Mesenchymal stem cell (in vitro differentiated cells and primary cell): ENCODE measurements at regions not wholly inside any gene's neighbourhood (a gene's known extent, or its start where the extent isn't known, plus 50 kb on each side); places are given as distances from the start of the nearest gene placed in this dataset.

Experiments
- DNase-seq: peaks from one replicate; pipeline ENCODE4 v3.0.0-alpha.2; 2013
- H2AFZ ChIP-seq: one replicate; pipeline ENCODE4 v1.6.1; 2013; ENCODE audit warnings: low read depth, mild to moderate bottlenecking, control low read depth, inconsistent platforms, low read length, moderate library complexity
- H2AK5ac ChIP-seq: 2 replicates; pipeline ENCODE4 v1.6.1; 2013; ENCODE audit warnings: low read length, moderate library complexity, mild to moderate bottlenecking, inconsistent platforms; ENCODE audit not compliant: severe bottlenecking
- H2BK120ac ChIP-seq: one replicate; pipeline ENCODE4 v1.6.1; 2013; ENCODE audit warnings: low read depth, mild to moderate bottlenecking, inconsistent platforms, low read length, moderate library complexity
- H2BK12ac ChIP-seq, 2 experiments: one replicate each; pipeline ENCODE4 v1.6.1; 2013; ENCODE audit warnings: inconsistent platforms in 2 of 2, low read length in 2 of 2, mild to moderate bottlenecking in 2 of 2, moderate library complexity in 2 of 2, control low read depth in 1 of 2
- H2BK15ac ChIP-seq: one replicate; pipeline ENCODE4 v1.6.1; 2013; ENCODE audit warnings: mild to moderate bottlenecking, low read depth, inconsistent platforms; ENCODE audit not compliant: poor library complexity, severe bottlenecking
- H2BK5ac ChIP-seq: 2 replicates; pipeline ENCODE4 v1.6.1; 2013; ENCODE audit warnings: low read depth, mild to moderate bottlenecking, low read length, control low read depth, inconsistent platforms; ENCODE audit not compliant: poor library complexity, severe bottlenecking
- H3K14ac ChIP-seq, 2 experiments: one replicate each; pipeline ENCODE4 v1.6.1; 2013; ENCODE audit warnings: inconsistent platforms in 2 of 2, low read length in 2 of 2, control low read depth in 1 of 2, mild to moderate bottlenecking in 1 of 2, moderate library complexity in 1 of 2
- H3K18ac ChIP-seq, 2 experiments: one replicate each; pipeline ENCODE4 v1.6.1; 2013; ENCODE audit warnings: inconsistent platforms in 2 of 2, low read length in 2 of 2, control low read depth in 1 of 2, low read depth in 1 of 2, mild to moderate bottlenecking in 1 of 2
- H3K23ac ChIP-seq, 2 experiments: one replicate each; pipeline ENCODE4 v1.6.1; 2013; ENCODE audit warnings: inconsistent platforms in 2 of 2, low read length in 2 of 2, mild to moderate bottlenecking in 2 of 2, moderate library complexity in 2 of 2, control low read depth in 1 of 2
- H3K27ac ChIP-seq: 2 replicates; pipeline ENCODE4 v1.5.1; 2013; ENCODE audit warnings: mild to moderate bottlenecking, moderate library complexity, low read length, control low read depth, inconsistent platforms; ENCODE audit not compliant: poor library complexity, severe bottlenecking
- H3K27me3 ChIP-seq, 2 experiments: 2 replicates each; pipeline versions ENCODE4 v1.6.1 to v1.7.0; 2013; ENCODE audit warnings: low read length in 2 of 2, mild to moderate bottlenecking in 2 of 2, moderate library complexity in 2 of 2, control low read depth in 1 of 2, inconsistent platforms in 1 of 2; ENCODE audit not compliant: control insufficient read depth in 1 of 2, insufficient read depth in 1 of 2
- H3K36me3 ChIP-seq, 2 experiments: 2 replicates each; pipeline versions ENCODE4 v1.6.1 to v1.7.0; 2013; ENCODE audit warnings: low read length in 2 of 2, control low read depth in 1 of 2, inconsistent platforms in 1 of 2, low read depth in 1 of 2, mild to moderate bottlenecking in 1 of 2; ENCODE audit not compliant: insufficient read depth in 2 of 2, control insufficient read depth in 1 of 2
- H3K4ac ChIP-seq, 2 experiments: one replicate each; pipeline ENCODE4 v1.6.1; 2013; ENCODE audit warnings: inconsistent platforms in 2 of 2, low read length in 2 of 2, mild to moderate bottlenecking in 2 of 2, moderate library complexity in 2 of 2, control low read depth in 1 of 2, low read depth in 1 of 2
- H3K4me1 ChIP-seq: 2 replicates; pipeline ENCODE4 v1.6.1; 2013; ENCODE audit warnings: low read depth, low read length, control low read depth; ENCODE audit not compliant: control insufficient read depth, insufficient read depth
- H3K4me2 ChIP-seq: 2 replicates; pipeline ENCODE4 v1.6.1; 2013; ENCODE audit warnings: low read length, mild to moderate bottlenecking, inconsistent platforms; ENCODE audit not compliant: poor library complexity, severe bottlenecking
- H3K4me3 ChIP-seq, 2 experiments: 2 replicates each; pipeline versions ENCODE4 v1.5.1 to v1.7.0; 2013; ENCODE audit warnings: low read length in 2 of 2, mild to moderate bottlenecking in 2 of 2, control low read depth in 1 of 2, low read depth in 1 of 2; ENCODE audit not compliant: insufficient read depth in 1 of 2
- H3K79me1 ChIP-seq: replicated peaks from 2 replicates; pipeline ENCODE4 v1.6.1; 2013; ENCODE audit warnings: mild to moderate bottlenecking, control low read depth, low read length, inconsistent platforms; ENCODE audit not compliant: poor library complexity, severe bottlenecking
- H3K9ac ChIP-seq: 2 replicates; pipeline ENCODE4 v1.7.0; 2013; ENCODE audit warnings: mild to moderate bottlenecking, low read length, moderate library complexity
- H3K9me3 ChIP-seq: 2 replicates; pipeline ENCODE4 v1.7.0; 2013; ENCODE audit warnings: mild to moderate bottlenecking, low read length; ENCODE audit not compliant: control insufficient read depth
- H4K8ac ChIP-seq: one replicate; pipeline ENCODE4 v1.6.1; 2013; ENCODE audit warnings: inconsistent platforms, mild to moderate bottlenecking, low read length, moderate library complexity
- H4K91ac ChIP-seq: one replicate; pipeline ENCODE4 v1.6.1; 2013; ENCODE audit warnings: mild to moderate bottlenecking, low read length, inconsistent platforms
- WGBS: methylation state at CpG from one replicate; pipeline ENCODE4 v1.1.7; 2013; ENCODE audit warnings: mixed read lengths; 5-methylcytosine and 5-hydroxymethylcytosine counted together

- no peak overlapping the region for H2BK15ac ChIP-seq
- no peak overlapping the region for H2AFZ ChIP-seq
- no peaks in the 10 kb centered on the region for H3K9me3 ChIP-seq
- H2BK5ac ChIP-seq = no peak overlapping the region
- H3K79me1 ChIP-seq = no peaks in the 10 kb centered on the region
- no peak for DNase-seq
- no peak overlapping the region for H3K4me2 ChIP-seq
- no peak overlapping the region for H3K27ac ChIP-seq
- no peaks in the 10 kb centered on the region for H3K27me3 ChIP-seq
- WGBS = 62% methylated on average over 2 of the region's 3 CpGs
- H3K14ac ChIP-seq = no peak overlapping the region
- H4K91ac ChIP-seq = no peak overlapping the region
- H3K9ac ChIP-seq = peak overlapping the region; percentile 69
- H3K4me1 ChIP-seq = peaks cover 1% of the 10 kb centered on the region
- no peak overlapping the region for H3K4ac ChIP-seq
- no peak overlapping the region for H4K8ac ChIP-seq
- no peak overlapping the region for H2BK12ac ChIP-seq
- no peak overlapping the region for H3K18ac ChIP-seq
- H3K23ac ChIP-seq = no peak overlapping the region
- no peaks in the 10 kb centered on the region for H3K36me3 ChIP-seq
- peak overlapping the region in 1 of 2 experiments; percentile 32 for H3K4me3 ChIP-seq
- H2BK120ac ChIP-seq = no peak overlapping the region
- H2AK5ac ChIP-seq = no peak overlapping the region
These were observed 143.4 kb upstream of the NAV3 start for GRCh38 chr12:77687321-77687720.

GRCh38 chr12:77686760-77687159 lies 143.9 kb upstream of the NAV3 start:
- Histone ChIP-seq H3K79me1 (no peaks in the 10 kb centered on the region), H3K36me3 (no peaks in the 10 kb centered on the region), H2BK15ac (no peak overlapping the region)

GRCh38 chr12:77685901-77686300 lies 144.8 kb upstream of the NAV3 start:
- Histone ChIP-seq H2AK5ac (no peak overlapping the region), H2BK15ac (no peak overlapping the region), H3K14ac (no peak overlapping the region), H3K4ac (no peak overlapping the region), H2BK120ac (no peak overlapping the region), H2AFZ (no peak overlapping the region), H3K27me3 (no peaks in the 10 kb centered on the region), H3K23ac (no peak overlapping the region), H3K9me3 (no peaks in the 10 kb centered on the region), H3K36me3 (no peaks in the 10 kb centered on the region), H4K91ac (no peak overlapping the region), H2BK5ac (no peak overlapping the region), H3K18ac (no peak overlapping the region), H3K27ac (no peak overlapping the region), H3K4me2 (no peak overlapping the region), H3K79me1 (no peaks in the 10 kb centered on the region), H3K9ac (peak overlapping the region; percentile 34), H2BK12ac (no peak overlapping the region), H3K4me1 (peaks cover 1% of the 10 kb centered on the region), H3K4me3 (no peak overlapping the region), H4K8ac (no peak overlapping the region)
- WGBS = 97% methylated on average over 2 of the region's 2 CpGs
- no peak for DNase-seq

More at GRCh38 chr12:77686760-77687159, 143.9 kb upstream of the NAV3 start:
- Histone ChIP-seq H3K9ac (peak overlapping the region; percentile 69), H2BK5ac (no peak overlapping the region), H2AFZ (no peak overlapping the region), H3K14ac (no peak overlapping the region), H3K4me3 (peak overlapping the region in 1 of 2 experiments; percentile 32), H3K4ac (no peak overlapping the region), H2BK120ac (no peak overlapping the region), H3K27me3 (no peaks in the 10 kb centered on the region), H4K91ac (no peak overlapping the region), H3K27ac (no peak overlapping the region), H2AK5ac (no peak overlapping the region), H3K9me3 (no peaks in the 10 kb centered on the region), H3K4me1 (peaks cover 1% of the 10 kb centered on the region), H4K8ac (no peak overlapping the region), H2BK12ac (no peak overlapping the region), H3K18ac (no peak overlapping the region), H3K4me2 (no peak overlapping the region), H3K23ac (no peak overlapping the region)
- DNase-seq = peak; percentile 11
- WGBS = 67% methylated on average over 1 of the region's 2 CpGs

- Histone ChIP-seq H2BK12ac (no peak overlapping the region), H3K36me3 (no peaks in the 10 kb centered on the region), H3K23ac (no peak overlapping the region), H2BK15ac (no peak overlapping the region), H4K8ac (no peak overlapping the region), H3K4me3 (no peak overlapping the region), H2AFZ (peak overlapping the region; percentile 51), H2BK120ac (no peak overlapping the region), H3K27me3 (no peaks in the 10 kb centered on the region), H3K4me1 (peaks cover 1% of the 10 kb centered on the region), H2AK5ac (no peak overlapping the region), H3K4me2 (no peak overlapping the region), H3K79me1 (no peaks in the 10 kb centered on the region), H3K9ac (peak overlapping the region; percentile 82), H3K27ac (no peak overlapping the region), H2BK5ac (no peak overlapping the region), H3K18ac (no peak overlapping the region), H4K91ac (no peak overlapping the region), H3K4ac (no peak overlapping the region), H3K14ac (no peak overlapping the region), H3K9me3 (no peaks in the 10 kb centered on the region)
- 11% methylated on average over 6 of the region's 6 CpGs for WGBS
- DNase-seq = peak; percentile 62
These were observed 145.6 kb upstream of the NAV3 start for GRCh38 chr12:77685112-77685511.
